ENCODE measurements at regions not wholly inside any gene's neighbourhood (a gene's known extent, or its start where the extent isn't known, plus 50 kb on each side); places are given as distances from the start of the nearest gene placed in this dataset.

- TF ChIP-seq EP300 (IDR thresholded peaks at IDR 0.05; ENCODE audit: borderline replicate concordance) (no peak), RAD21 (IDR thresholded peaks at IDR 0.05; ENCODE audit: low read depth) (no peak), NFIC (IDR thresholded peaks at IDR 0.05) (no peak), FOXM1 (IDR thresholded peaks at IDR 0.05; ENCODE audit: borderline replicate concordance, low read depth) (no peak), CREB1 (IDR thresholded peaks at IDR 0.05; ENCODE audit: low read depth) (no peak), YY1 (IDR thresholded peaks at IDR 0.05; ENCODE audit: low read depth) (no peak), CEBPB (IDR thresholded peaks at IDR 0.05) (no peak), TAF1 (IDR thresholded peaks at IDR 0.05; ENCODE audit: low read depth) (no peak), TEAD4 (IDR thresholded peaks at IDR 0.05) (no peak)
- TF ChIP-seq, protein P1, sequence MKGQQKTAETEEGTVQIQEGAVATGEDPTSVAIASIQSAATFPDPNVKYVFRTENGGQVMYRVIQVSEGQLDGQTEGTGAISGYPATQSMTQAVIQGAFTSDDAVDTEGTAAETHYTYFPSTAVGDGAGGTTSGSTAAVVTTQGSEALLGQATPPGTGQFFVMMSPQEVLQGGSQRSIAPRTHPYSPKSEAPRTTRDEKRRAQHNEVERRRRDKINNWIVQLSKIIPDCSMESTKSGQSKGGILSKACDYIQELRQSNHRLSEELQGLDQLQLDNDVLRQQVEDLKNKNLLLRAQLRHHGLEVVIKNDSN (IDR thresholded peaks at IDR 0.05) = no peak
- TF ChIP-seq, protein P2, sequence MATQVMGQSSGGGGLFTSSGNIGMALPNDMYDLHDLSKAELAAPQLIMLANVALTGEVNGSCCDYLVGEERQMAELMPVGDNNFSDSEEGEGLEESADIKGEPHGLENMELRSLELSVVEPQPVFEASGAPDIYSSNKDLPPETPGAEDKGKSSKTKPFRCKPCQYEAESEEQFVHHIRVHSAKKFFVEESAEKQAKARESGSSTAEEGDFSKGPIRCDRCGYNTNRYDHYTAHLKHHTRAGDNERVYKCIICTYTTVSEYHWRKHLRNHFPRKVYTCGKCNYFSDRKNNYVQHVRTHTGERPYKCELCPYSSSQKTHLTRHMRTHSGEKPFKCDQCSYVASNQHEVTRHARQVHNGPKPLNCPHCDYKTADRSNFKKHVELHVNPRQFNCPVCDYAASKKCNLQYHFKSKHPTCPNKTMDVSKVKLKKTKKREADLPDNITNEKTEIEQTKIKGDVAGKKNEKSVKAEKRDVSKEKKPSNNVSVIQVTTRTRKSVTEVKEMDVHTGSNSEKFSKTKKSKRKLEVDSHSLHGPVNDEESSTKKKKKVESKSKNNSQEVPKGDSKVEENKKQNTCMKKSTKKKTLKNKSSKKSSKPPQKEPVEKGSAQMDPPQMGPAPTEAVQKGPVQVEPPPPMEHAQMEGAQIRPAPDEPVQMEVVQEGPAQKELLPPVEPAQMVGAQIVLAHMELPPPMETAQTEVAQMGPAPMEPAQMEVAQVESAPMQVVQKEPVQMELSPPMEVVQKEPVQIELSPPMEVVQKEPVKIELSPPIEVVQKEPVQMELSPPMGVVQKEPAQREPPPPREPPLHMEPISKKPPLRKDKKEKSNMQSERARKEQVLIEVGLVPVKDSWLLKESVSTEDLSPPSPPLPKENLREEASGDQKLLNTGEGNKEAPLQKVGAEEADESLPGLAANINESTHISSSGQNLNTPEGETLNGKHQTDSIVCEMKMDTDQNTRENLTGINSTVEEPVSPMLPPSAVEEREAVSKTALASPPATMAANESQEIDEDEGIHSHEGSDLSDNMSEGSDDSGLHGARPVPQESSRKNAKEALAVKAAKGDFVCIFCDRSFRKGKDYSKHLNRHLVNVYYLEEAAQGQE (IDR thresholded peaks at IDR 0.05; ENCODE audit: low read depth) = no peak
- TF ChIP-seq, protein P3, sequence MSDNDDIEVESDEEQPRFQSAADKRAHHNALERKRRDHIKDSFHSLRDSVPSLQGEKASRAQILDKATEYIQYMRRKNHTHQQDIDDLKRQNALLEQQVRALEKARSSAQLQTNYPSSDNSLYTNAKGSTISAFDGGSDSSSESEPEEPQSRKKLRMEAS (IDR thresholded peaks at IDR 0.05) = no peak
These were observed 73.8 kb downstream of the TMEM114 start for GRCh38 chr16:8516471-8516870.

All from Ishikawa (cell line).